Activated naive CD4-positive, alpha-beta T cell treated with anti-CD3 and anti-CD28 coated beads, Interleukin-2, amount 10 ng/mL, durations not matched to agents 7 days and 5 days (primary cell): ENCODE measurements at regions not wholly inside any gene's neighbourhood (a gene's known extent, or its start where the extent isn't known, plus 50 kb on each side); places are given as distances from the start of the nearest gene placed in this dataset.
"Not testable (repeated sequence)": the region's sequence is repeated elsewhere in the genome, so short reads cannot be mapped to it uniquely, and the experiment has no call there.

Experiments used
- CTCF ChIA-PET: fragments of 350-600 bp; sonication (Branson Sonifier 250); formaldehyde crosslinking; loops from one replicate; lab custom pipeline; 2021; ENCODE audit warnings: antibody characterized with exemption; lab: Charles Lee
- DNase-seq: peaks from one replicate; pipeline ENCODE4 v3.0.0-alpha.2; 2020
- H3K27ac Mint-ChIP-seq: one replicate; pipeline ENCODE4 v1.8.0; 2021; ENCODE audit warnings: mild to moderate bottlenecking, moderate library complexity, mixed read lengths
- H3K27me3 Mint-ChIP-seq: one replicate; pipeline ENCODE4 v1.8.0; 2021; ENCODE audit warnings: mild to moderate bottlenecking, mixed read lengths
- H3K36me3 Mint-ChIP-seq: one replicate; pipeline ENCODE4 v1.8.0; 2021; ENCODE audit warnings: mixed read lengths
- H3K4me1 Mint-ChIP-seq: one replicate; pipeline ENCODE4 v1.8.0; 2021; ENCODE audit warnings: mixed read lengths
- H3K4me3 Mint-ChIP-seq: one replicate; pipeline ENCODE4 v1.8.0; 2021; ENCODE audit warnings: mild to moderate bottlenecking, moderate library complexity, mixed read lengths
- H3K9me3 Mint-ChIP-seq: one replicate; pipeline ENCODE4 v1.8.0; 2021; ENCODE audit warnings: mixed read lengths

DNA sequence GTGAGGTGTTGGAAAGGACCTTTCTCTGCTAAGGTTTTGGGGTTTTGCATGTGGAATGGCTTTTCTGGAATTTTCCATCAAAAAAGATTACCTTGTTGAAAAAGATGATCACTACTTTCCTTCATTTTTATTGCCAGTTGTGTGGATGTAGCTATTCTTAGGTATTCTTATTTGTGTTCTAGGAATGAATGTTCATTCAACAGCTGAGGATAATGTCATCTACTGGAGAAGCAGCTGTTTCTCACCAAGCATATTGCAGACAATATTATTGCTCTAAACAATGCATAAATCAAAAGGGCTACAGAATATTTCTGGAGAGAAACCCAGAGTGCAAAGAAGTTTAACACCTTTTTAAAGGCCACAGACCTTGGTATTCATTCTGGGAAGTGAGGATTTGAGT, 145.6 kb upstream of the CALCR start:
- Mint-ChIP-seq H3K27ac (no peak overlapping the region), H3K36me3 (no peaks in the 10 kb centered on the region), H3K9me3 (no peaks in the 10 kb centered on the region), H3K27me3 (no peaks in the 10 kb centered on the region), H3K4me1 (no peaks in the 10 kb centered on the region), H3K4me3 (no peak overlapping the region)
- CTCF ChIA-PET: no interaction called here
- no peak for DNase-seq

- Mint-ChIP-seq H3K4me3 (no peak overlapping the region), H3K9me3 (no peaks in the 10 kb centered on the region), H3K4me1 (no peaks in the 10 kb centered on the region), H3K27me3 (no peaks in the 10 kb centered on the region), H3K36me3 (no peaks in the 10 kb centered on the region), H3K27ac (no peak overlapping the region)
- DNase-seq: no peak
- CTCF ChIA-PET: no interaction called here
These were observed 145.0 kb upstream of the CALCR start for GRCh38 chr7:93719546-93719945.

DNA sequence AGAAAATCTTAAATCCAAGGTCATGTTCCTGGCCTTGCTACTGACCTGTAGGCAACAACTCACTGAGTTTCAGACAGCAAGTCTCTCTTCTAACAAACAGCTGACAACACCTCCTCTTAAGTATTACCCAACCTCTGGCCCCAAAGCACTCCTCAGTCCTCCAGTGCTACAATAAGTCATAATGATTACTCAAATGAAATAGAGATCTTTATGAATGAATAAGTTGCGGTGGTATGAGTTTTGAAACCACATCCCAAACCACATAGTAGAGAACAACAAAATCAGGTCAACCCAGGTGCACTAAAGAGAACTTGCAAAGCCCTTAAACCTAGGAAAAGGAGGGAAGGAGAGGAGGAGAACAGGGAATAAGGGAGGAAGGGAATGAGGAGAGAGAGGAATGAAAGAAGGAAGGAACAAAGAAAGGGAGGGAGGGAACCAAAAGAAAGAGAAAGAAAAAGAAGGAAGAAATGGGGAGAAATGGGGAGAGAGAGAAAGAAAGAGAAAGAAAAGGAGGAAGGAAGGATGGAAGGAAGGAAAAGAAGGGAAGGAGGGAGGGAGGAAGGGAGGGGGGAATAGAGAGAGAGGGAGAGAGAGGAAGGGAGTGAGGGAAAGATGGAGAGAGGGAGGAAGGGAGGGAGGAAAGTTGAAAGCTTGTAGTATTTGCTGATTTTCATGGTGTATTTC, 142.8 kb upstream of the CALCR start:
- no peak for DNase-seq
- no peaks in the 10 kb centered on the region for H3K9me3 Mint-ChIP-seq
- H3K27ac Mint-ChIP-seq: no peak overlapping the region
- no peaks in the 10 kb centered on the region for H3K27me3 Mint-ChIP-seq
- H3K4me1 Mint-ChIP-seq: no peaks in the 10 kb centered on the region
- H3K36me3 Mint-ChIP-seq: no peaks in the 10 kb centered on the region
- CTCF ChIA-PET: no interaction called here
- no peak overlapping the region for H3K4me3 Mint-ChIP-seq

DNA sequence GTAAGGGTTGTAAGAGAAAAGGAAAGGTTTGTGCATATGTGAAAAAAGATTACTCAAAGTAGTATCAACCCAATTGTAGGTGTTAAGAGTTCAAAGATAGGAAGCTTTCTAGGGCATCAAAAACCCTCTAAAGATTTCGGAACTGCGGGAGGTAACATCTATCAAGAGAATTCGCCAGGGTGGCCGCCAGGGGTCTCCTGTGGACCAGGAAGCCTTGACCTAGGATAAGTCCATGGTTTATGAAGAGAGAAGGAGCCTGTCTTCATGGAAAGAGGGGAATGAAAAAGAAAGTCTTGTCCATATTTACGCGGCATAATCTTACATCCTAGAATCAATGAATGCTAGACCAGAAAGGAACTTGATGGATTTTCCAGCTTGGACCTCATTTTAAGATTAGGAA, 140.7 kb upstream of the CALCR start:
- Mint-ChIP-seq H3K27ac (no peak overlapping the region), H3K4me1 (no peaks in the 10 kb centered on the region), H3K36me3 (no peaks in the 10 kb centered on the region), H3K4me3 (no peak overlapping the region), H3K27me3 (no peaks in the 10 kb centered on the region), H3K9me3 (no peaks in the 10 kb centered on the region)
- DNase-seq: peak; percentile 40
- CTCF ChIA-PET: interaction anchor here (0.5 kb wide), 1 partner anchor 623 kb away, joined by 3 read pairs; no protein-coding TSS in a partner anchor

DNA sequence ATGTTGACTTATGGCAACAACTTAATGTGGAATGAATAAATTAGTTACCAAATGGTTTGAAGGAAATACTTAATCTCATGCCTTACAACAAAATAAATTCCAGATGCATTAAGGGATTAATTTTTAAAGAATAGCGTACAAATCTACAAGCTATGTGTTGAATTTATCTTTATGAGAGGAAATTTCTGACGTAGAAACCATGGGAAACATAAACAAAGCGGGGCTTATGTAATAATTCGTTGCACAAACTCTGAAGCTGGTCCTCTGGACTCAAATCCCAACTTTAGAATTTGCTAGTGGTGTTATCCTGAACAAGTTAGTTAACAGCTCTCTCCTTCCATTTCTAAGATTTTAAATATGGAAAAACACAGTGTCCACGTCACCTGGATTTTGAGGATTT, 137.4 kb upstream of the CALCR start:
- CTCF ChIA-PET: no interaction called here
- no peaks in the 10 kb centered on the region for H3K27me3 Mint-ChIP-seq
- no peaks in the 10 kb centered on the region for H3K4me1 Mint-ChIP-seq
- DNase-seq: no peak
- no peak overlapping the region for H3K4me3 Mint-ChIP-seq
- no peaks in the 10 kb centered on the region for H3K36me3 Mint-ChIP-seq
- peaks cover 2% of the 10 kb centered on the region for H3K9me3 Mint-ChIP-seq
- no peak overlapping the region for H3K27ac Mint-ChIP-seq

DNA sequence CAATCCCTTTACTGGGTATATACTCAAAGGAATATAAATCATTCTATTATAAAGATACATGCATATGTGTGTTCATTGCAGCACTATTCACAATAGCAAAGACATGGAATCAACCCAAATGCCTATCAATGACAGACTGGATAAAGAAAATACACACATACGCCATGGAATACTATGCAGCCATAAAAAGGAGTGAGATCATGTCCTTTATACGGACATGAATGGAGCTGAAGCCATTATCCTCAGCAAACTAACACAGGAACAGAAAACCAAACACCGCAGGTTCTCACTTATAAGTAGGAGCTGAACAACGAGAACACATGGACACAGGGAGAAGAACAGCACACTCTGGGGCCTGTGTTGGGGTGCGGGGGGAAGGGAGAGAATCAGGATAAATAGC, 133.7 kb upstream of the CALCR start:
- CTCF ChIA-PET, H3K4me3 Mint-ChIP-seq, H3K9me3 Mint-ChIP-seq, H3K27me3 Mint-ChIP-seq, H3K36me3 Mint-ChIP-seq, H3K27ac Mint-ChIP-seq, H3K4me1 Mint-ChIP-seq, DNase-seq: not testable (repeated sequence)

DNA sequence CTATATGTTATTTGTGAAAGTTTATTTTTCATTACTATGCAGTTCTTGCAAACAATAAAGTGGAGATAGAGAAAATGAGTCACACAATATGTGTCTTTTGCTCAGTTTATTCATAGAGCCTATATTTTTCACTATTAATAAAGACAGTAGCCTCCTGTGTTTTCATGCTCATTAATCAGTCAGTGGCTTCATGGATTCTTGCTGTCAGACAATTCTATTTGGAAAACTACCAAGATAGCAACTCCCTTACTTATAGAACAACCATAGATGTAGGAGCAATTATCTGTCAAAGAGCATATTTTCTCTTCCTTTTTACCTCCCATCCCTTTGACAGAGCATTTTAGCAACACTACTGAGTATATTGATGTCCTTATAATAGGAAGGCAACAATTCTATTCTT, 132.7 kb upstream of the CALCR start:
- H3K4me1 Mint-ChIP-seq: no peaks in the 10 kb centered on the region
- no peak for DNase-seq
- H3K9me3 Mint-ChIP-seq: peaks cover 2% of the 10 kb centered on the region
- H3K27me3 Mint-ChIP-seq: no peaks in the 10 kb centered on the region
- H3K36me3 Mint-ChIP-seq: no peaks in the 10 kb centered on the region
- no peak overlapping the region for H3K4me3 Mint-ChIP-seq
- no peak overlapping the region for H3K27ac Mint-ChIP-seq
- CTCF ChIA-PET: no interaction called here

GRCh38 chr7:93706162-93706561, 131.6 kb upstream of the CALCR start:
- H3K9me3 Mint-ChIP-seq, H3K4me1 Mint-ChIP-seq, H3K27ac Mint-ChIP-seq, H3K36me3 Mint-ChIP-seq, H3K4me3 Mint-ChIP-seq, H3K27me3 Mint-ChIP-seq, CTCF ChIA-PET, DNase-seq: not testable (repeated sequence)

DNA sequence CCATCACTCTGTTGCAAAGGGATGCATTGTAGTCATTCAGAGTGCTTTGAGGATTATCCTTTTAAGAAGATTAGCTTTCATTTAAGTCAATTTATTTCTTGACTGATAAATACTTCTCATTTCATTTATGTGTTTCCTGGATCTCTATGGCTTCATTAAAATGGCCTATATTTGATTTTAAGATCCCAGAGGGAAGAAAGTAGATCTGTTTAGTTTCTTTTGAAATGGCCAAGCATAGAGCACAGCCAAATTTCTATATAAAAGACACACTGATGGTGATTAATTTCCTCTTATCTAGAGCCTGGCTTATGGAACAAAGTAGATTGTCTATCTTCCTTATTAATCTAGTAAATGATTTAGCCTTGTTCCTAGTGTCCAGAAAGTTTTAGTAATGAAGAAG, 129.7 kb upstream of the CALCR start:
- H3K4me3 Mint-ChIP-seq: no peak overlapping the region
- H3K9me3 Mint-ChIP-seq: peaks cover 2% of the 10 kb centered on the region
- DNase-seq: no peak
- no peaks in the 10 kb centered on the region for H3K27me3 Mint-ChIP-seq
- H3K4me1 Mint-ChIP-seq: no peaks in the 10 kb centered on the region
- no peaks in the 10 kb centered on the region for H3K36me3 Mint-ChIP-seq
- no peak overlapping the region for H3K27ac Mint-ChIP-seq
- CTCF ChIA-PET: no interaction called here

- no peaks in the 10 kb centered on the region for H3K27me3 Mint-ChIP-seq
- CTCF ChIA-PET: no interaction called here
- H3K27ac Mint-ChIP-seq: no peak overlapping the region
- H3K4me3 Mint-ChIP-seq: no peak overlapping the region
- H3K4me1 Mint-ChIP-seq: no peaks in the 10 kb centered on the region
- no peaks in the 10 kb centered on the region for H3K9me3 Mint-ChIP-seq
- no peaks in the 10 kb centered on the region for H3K36me3 Mint-ChIP-seq
- DNase-seq: no peak
These were observed 123.4 kb upstream of the CALCR start for GRCh38 chr7:93697901-93698300.

GRCh38 chr7:93693796-93694195, 119.3 kb upstream of the CALCR start:
- no peak for DNase-seq
- Mint-ChIP-seq H3K27me3 (no peaks in the 10 kb centered on the region), H3K9me3 (no peaks in the 10 kb centered on the region), H3K27ac (no peak overlapping the region), H3K4me1 (no peaks in the 10 kb centered on the region), H3K36me3 (no peaks in the 10 kb centered on the region), H3K4me3 (no peak overlapping the region)
- CTCF ChIA-PET: no interaction called here

DNA sequence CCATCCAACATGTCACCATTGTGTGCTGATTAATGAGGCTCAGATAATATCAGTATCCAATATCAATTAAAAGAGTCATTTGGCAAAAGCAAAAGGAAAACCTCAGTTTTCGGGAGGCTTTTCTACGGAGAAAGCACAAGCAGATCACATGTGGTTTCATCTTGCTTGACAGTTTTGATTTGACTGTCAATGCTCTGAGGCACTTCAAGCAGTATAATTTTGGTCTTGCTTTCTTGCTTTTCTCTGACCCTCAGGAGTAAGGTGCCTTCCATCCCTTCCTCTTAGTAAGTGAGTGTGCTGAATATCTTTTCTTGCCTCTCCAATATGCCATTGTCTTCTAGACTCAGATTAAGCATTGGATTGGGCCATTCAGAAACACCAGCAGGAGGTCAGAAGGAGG, 115.5 kb upstream of the CALCR start:
- Mint-ChIP-seq H3K4me1 (no peaks in the 10 kb centered on the region), H3K9me3 (no peaks in the 10 kb centered on the region), H3K27ac (no peak overlapping the region), H3K36me3 (no peaks in the 10 kb centered on the region), H3K4me3 (no peak overlapping the region), H3K27me3 (no peaks in the 10 kb centered on the region)
- CTCF ChIA-PET: no interaction called here
- no peak for DNase-seq

DNA sequence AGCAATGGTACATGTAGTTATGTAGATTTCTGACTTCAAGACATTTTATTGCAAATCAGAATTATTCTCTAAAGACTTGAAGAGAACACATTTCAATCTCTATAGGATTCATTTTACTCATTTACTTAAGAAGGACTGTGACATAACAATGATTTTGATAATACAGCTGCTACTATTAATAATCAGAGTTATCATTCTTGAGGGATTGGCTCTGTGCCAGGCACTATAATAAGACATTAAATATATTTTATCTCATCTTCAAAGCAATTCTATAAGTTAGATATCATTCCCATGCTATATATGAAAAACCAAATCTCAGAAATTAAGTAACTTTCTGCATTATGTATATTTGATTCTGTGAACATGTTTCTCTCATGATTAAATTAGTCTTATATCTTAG, 103.7 kb upstream of the CALCR start:
- no peaks in the 10 kb centered on the region for H3K9me3 Mint-ChIP-seq
- DNase-seq: no peak
- H3K27ac Mint-ChIP-seq: no peak overlapping the region
- H3K36me3 Mint-ChIP-seq: no peaks in the 10 kb centered on the region
- H3K4me1 Mint-ChIP-seq: no peaks in the 10 kb centered on the region
- no peaks in the 10 kb centered on the region for H3K27me3 Mint-ChIP-seq
- no peak overlapping the region for H3K4me3 Mint-ChIP-seq
- CTCF ChIA-PET: no interaction called here

DNA sequence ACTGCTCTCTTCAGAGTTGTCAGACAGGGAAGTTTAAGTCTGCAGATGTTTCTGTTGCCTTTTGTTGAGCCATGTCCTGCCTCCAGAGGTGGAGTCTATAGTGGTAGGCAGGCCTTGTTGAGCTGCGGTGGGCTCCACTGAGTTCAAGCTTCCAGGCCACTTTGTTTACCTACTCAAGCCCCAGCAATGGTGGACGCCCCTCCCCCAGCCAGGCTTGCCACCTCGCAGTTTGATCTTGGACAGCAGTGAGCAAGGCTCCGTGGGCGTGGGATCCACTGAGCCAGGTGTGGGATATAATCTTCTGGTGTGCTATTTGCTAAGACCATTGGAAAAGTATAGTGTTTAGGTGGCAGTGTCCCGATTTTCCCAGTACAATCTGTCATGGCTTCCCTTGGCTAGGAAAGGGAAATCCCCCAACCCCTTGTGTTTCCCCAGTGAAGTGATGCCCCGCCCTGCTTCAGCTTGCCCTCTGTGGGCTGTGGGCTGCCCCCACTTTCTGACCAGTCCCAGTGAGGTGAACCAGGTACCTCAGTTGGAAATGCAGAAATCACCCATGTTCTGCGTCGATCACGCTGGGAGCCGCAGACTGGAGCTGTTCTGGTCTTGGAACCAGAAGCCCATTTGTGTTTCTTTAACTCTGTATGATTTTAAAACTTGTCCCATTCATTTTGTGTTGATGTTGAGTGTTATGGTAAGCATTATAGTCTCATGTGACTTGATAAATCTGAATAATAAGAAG, 89.2 kb upstream of the CALCR start:
- CTCF ChIA-PET: no interaction called here
- no peak overlapping the region for H3K4me3 Mint-ChIP-seq

DNA sequence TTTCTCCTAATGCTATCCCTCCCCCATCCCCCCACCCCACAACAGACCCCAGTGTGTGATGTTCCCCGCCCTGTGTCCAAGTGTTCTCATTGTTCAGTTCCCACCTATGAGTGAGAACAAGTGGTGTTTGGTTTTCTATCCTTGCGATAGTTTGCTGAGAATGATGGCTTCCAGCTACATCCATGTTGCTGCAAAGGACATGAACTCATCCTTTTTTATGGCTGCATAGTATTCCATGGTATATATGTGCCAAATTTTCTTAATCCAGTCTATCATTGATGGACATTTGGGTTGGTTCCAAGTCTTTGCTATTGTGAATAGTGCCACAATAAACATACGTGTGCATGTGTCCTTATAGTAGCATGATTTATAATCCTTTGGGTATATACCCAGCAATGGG, 83.6 kb upstream of the CALCR start:
- H3K4me1 Mint-ChIP-seq, H3K36me3 Mint-ChIP-seq, H3K9me3 Mint-ChIP-seq, H3K27ac Mint-ChIP-seq, DNase-seq, CTCF ChIA-PET, H3K4me3 Mint-ChIP-seq, H3K27me3 Mint-ChIP-seq: not testable (repeated sequence)

More for the DNA sequence above, 89.2 kb upstream of the CALCR start:
- Mint-ChIP-seq H3K27ac (no peak overlapping the region), H3K4me1 (no peaks in the 10 kb centered on the region), H3K9me3 (peaks cover 1% of the 10 kb centered on the region), H3K36me3 (no peaks in the 10 kb centered on the region), H3K27me3 (no peaks in the 10 kb centered on the region)
- DNase-seq: no peak
